K562 (cell line): ENCODE measurements at regions not wholly inside any gene's neighbourhood (a gene's known extent, or its start where the extent isn't known, plus 50 kb on each side); places are given as distances from the start of the nearest gene placed in this dataset.

Experiments
- ATAC-seq: fragments of 200-7000 bp; cut with Tn5 transposase; 3 replicates; pipeline ENCODE4 v1.9.1; 2020; ENCODE audit warnings: moderate library complexity
- BruUV-seq: library from RNA; stranded (reverse); fragments of 400-500 nt; replicated peaks from 2 replicates; lab custom pipeline; 2021; lab: Mats Ljungman, UMichigan
- CTCF ChIA-PET: fragments of 300-600 bp; formaldehyde crosslinking; extraction: SDS; loops from one replicate; lab custom pipeline; 2021; ENCODE audit warnings: low intra/inter-chr PET ratio; lab: Yijun Ruan, JAX
- POLR2A ChIA-PET: fragments of 300-600, 350-650 bp; sonication (Branson Sonifier 250); formaldehyde crosslinking; extraction: SDS; loops from one replicate; lab custom pipeline; 2021; ENCODE audit warnings: antibody characterized with exemption, inconsistent platforms; lab: Yijun Ruan, JAX
- DNase-seq, 4 experiments: peaks; one replicate each; pipeline versions ENCODE4 v3.0.0 to v3.0.0-alpha.2; 2011 to 2018; ENCODE audit warnings: low spot score in 3 of 4, mixed read lengths in 3 of 4; ENCODE audit errors: extremely low read depth in 1 of 4
- FAIRE-seq: peaks from 2 replicates; lab custom pipeline; 2011; peaks lifted over from hg19 to GRCh38; lab: Jason Lieb, UNC
- H2AFZ ChIP-seq: 2 replicates; pipeline ENCODE4 v1.6.0; 2011; ENCODE audit warnings: low read depth, low read length, control low read depth, inconsistent platforms
- H3K27ac ChIP-seq: fragments of 200-600 bp; 3 replicates; pipeline ENCODE4 v1.8.0; 2011; ENCODE audit warnings: low read depth, mild to moderate bottlenecking, control low read depth, inconsistent platforms, low read length, moderate library complexity, mixed read lengths; ENCODE audit errors: extremely low read depth
- H3K27me3 ChIP-seq, 2 experiments: fragments of 300-600 bp in 1 of 2; 2 replicates in 1 of 2; 3 replicates in 1 of 2; pipeline versions ENCODE4 v1.6.0 to v1.8.0; 2011; ENCODE audit warnings: inconsistent platforms in 2 of 2, low read length in 2 of 2, mild to moderate bottlenecking in 1 of 2, mixed read lengths in 1 of 2, moderate library complexity in 1 of 2; ENCODE audit not compliant: control insufficient read depth in 2 of 2, insufficient read depth in 2 of 2
- H3K36me3 ChIP-seq: fragments of 300-600 bp; 3 replicates; pipeline ENCODE4 v1.8.0; 2011; ENCODE audit warnings: mild to moderate bottlenecking, low read length, inconsistent platforms; ENCODE audit not compliant: control insufficient read depth, insufficient read depth
- H3K4me1 ChIP-seq, 2 experiments: fragments of 200-600 bp in 1 of 2; replicated peaks in 1 of 2; 2 replicates in 1 of 2; 3 replicates in 1 of 2; pipeline versions ENCODE4 v1.5.1 to v1.8.0; 2011; ENCODE audit warnings: inconsistent platforms in 2 of 2, low read length in 2 of 2, mild to moderate bottlenecking in 1 of 2, mixed read lengths in 1 of 2, moderate library complexity in 1 of 2; ENCODE audit not compliant: control insufficient read depth in 2 of 2, insufficient read depth in 2 of 2
- H3K4me2 ChIP-seq: 2 replicates; pipeline ENCODE4 v1.6.1; 2011; ENCODE audit warnings: low read length, control low read depth, inconsistent platforms, mixed read lengths; ENCODE audit not compliant: insufficient read depth
- H3K4me3 ChIP-seq: fragments of 200-600 bp; sonication (generic), shearing (Covaris generic); 2 replicates; pipeline ENCODE4 v1.5.1; 2016; ENCODE audit warnings: control low read depth, inconsistent platforms
- H3K79me2 ChIP-seq: fragments of 200-600 bp; 3 replicates; pipeline ENCODE4 v1.8.0; 2011; ENCODE audit warnings: low read length, inconsistent platforms; ENCODE audit not compliant: control insufficient read depth, insufficient read depth
- H3K9ac ChIP-seq, 2 experiments: 2 replicates each; pipeline versions ENCODE4 v1.6.0 to v1.6.1; 2011; ENCODE audit warnings: low read depth in 2 of 2, low read length in 2 of 2, control low read depth in 1 of 2, inconsistent platforms in 1 of 2, mild to moderate bottlenecking in 1 of 2, mixed read lengths in 1 of 2; ENCODE audit not compliant: insufficient read depth in 1 of 2
- H3K9me1 ChIP-seq: one replicate; pipeline ENCODE4 v1.6.0; 2011; ENCODE audit warnings: inconsistent platforms, mild to moderate bottlenecking, low read length, moderate library complexity; ENCODE audit not compliant: control insufficient read depth, insufficient read depth
- H3K9me3 ChIP-seq: replicated peaks from 2 replicates; pipeline ENCODE4 v1.5.1; 2011; ENCODE audit warnings: low read depth, low read length, inconsistent platforms; ENCODE audit not compliant: control insufficient read depth, insufficient read depth
- H4K20me1 ChIP-seq: replicated peaks from 2 replicates; pipeline ENCODE4 v1.6.1; 2011; ENCODE audit warnings: low read length, inconsistent platforms, mixed read lengths; ENCODE audit not compliant: control insufficient read depth, insufficient read depth
- CAMTA2 ChIP-seq: fragments of 250-450 bp; sonication (Bioruptor Pico); conservative IDR thresholded peaks from 2 replicates; pipeline ENCODE4 v1.5.1; 2022
- DMBX1 ChIP-seq: fragments of 250-450 bp; sonication (Bioruptor Pico); IDR thresholded peaks from 2 replicates; pipeline ENCODE4 v1.8.0; 2022; ENCODE audit warnings: inconsistent platforms, mild to moderate bottlenecking, moderate library complexity, borderline replicate concordance
- KLF10 ChIP-seq: fragments of 250-450 bp; sonication (Bioruptor Pico); IDR thresholded peaks from 2 replicates; pipeline ENCODE4 v1.6.1; 2021; ENCODE audit warnings: matching md5 sums
- NCOA6 ChIP-seq: fragments of 450-650 bp; IDR thresholded peaks from 2 replicates; pipeline ENCODE4 v1.6.1; 2017; ENCODE audit warnings: mild to moderate bottlenecking
- NUFIP1 ChIP-seq: fragments of 450-650 bp; IDR thresholded peaks from 2 replicates; pipeline ENCODE4 v1.6.1; 2018; ENCODE audit not compliant: partially characterized antibody
- POLR2H ChIP-seq: IDR thresholded peaks from 2 replicates; pipeline ENCODE4 v1.6.1; 2016; ENCODE audit warnings: missing genetic modification characterization, low read depth, mild to moderate bottlenecking, control low read depth, missing compliant biosample characterization, moderate library complexity
- PURB ChIP-seq: sonication (generic); formaldehyde crosslinking; IDR thresholded peaks from 2 replicates; pipeline ENCODE4 v1.9.0; 2021; ENCODE audit warnings: low read depth, mild to moderate bottlenecking, missing genetic modification reagents
- RBBP5 ChIP-seq: fragments of 200-600 bp; sonication (generic); IDR thresholded peaks from 2 replicates; pipeline ENCODE4 v1.6.1; 2012; ENCODE audit warnings: borderline replicate concordance, mild to moderate bottlenecking, low read length, control low read depth, inconsistent platforms; ENCODE audit not compliant: insufficient read depth, poor library complexity, severe bottlenecking
- RFX1 ChIP-seq: fragments of 450-650 bp; IDR thresholded peaks from 2 replicates; pipeline ENCODE4 v1.6.1; 2016; ENCODE audit warnings: mild to moderate bottlenecking, moderate library complexity
- SIRT6 ChIP-seq: IDR thresholded peaks from one replicate; pipeline ENCODE4 v1.6.1; 2012; ENCODE audit warnings: low read depth, mild to moderate bottlenecking, control low read depth, inconsistent platforms, low read length, moderate library complexity
- ZBTB33 ChIP-seq: sonication (generic); formaldehyde crosslinking; IDR thresholded peaks from 2 replicates; pipeline ENCODE4 v1.8.1; 2023; ENCODE audit warnings: mild to moderate bottlenecking, missing genetic modification reagents
- ZNF134 ChIP-seq: fragments of 250-450 bp; sonication (Bioruptor Pico); conservative IDR thresholded peaks from 2 replicates; pipeline ENCODE4 v1.4.0; 2020
- ZNF174 ChIP-seq: fragments of 250-450 bp; sonication (Bioruptor Pico); IDR thresholded peaks from 2 replicates; pipeline ENCODE4 v1.4.0; 2020; ENCODE audit warnings: mild to moderate bottlenecking
- ZNF239 ChIP-seq: fragments of 250-450 bp; sonication (Bioruptor Pico); IDR thresholded peaks from 2 replicates; pipeline ENCODE4 v1.4.0; 2020; ENCODE audit warnings: mild to moderate bottlenecking
- ZNF57 ChIP-seq: fragments of 450-650 bp; formaldehyde crosslinking; IDR thresholded peaks from 2 replicates; pipeline ENCODE4 v1.4.0; 2020; ENCODE audit warnings: mild to moderate bottlenecking, moderate library complexity
- WGBS: fragments of 100-300 bp; shearing (Covaris generic); methylation state at CpG from one replicate; pipeline ENCODE4 v1.1.6; 2016; ENCODE audit warnings: low coverage, mixed read lengths; ENCODE audit not compliant: insufficient coverage; ENCODE audit errors: missing lambda C conversion rate; 5-methylcytosine and 5-hydroxymethylcytosine counted together
- in situ Hi-C: fragments of 300-500 bp; cut with MboI; formaldehyde crosslinking; loops from 4 replicates; pipeline ENCODE4 v1.15.0; 2018; ENCODE audit warnings: inconsistent platforms, mixed read lengths
- intact Hi-C: fragments of 100-400 bp; cut with micrococcal nuclease; formaldehyde crosslinking; loops from 2 replicates; pipeline ENCODE4 v1.14.2; 2022

- FAIRE-seq (no peak), ATAC-seq (no peak), DNase-seq (no peak)
- POLR2A ChIA-PET = no interaction called here
- BruUV-seq = no TSS peak
- no peaks in the 10 kb centered on the region for H3K9me3 ChIP-seq
- H3K4me3 ChIP-seq = no peak overlapping the region
- H2AFZ ChIP-seq = no peak overlapping the region
- TF ChIP-seq ZNF239 = no peak
- intact Hi-C loops = no loop called here
- H3K36me3 ChIP-seq = no peaks in the 10 kb centered on the region
- H3K4me2 ChIP-seq = no peak overlapping the region
- in situ Hi-C loops = no loop called here
- no peak overlapping the region for H3K27ac ChIP-seq
- 3% methylated on average over 6 of the region's 7 CpGs for WGBS
- no peaks in the 10 kb centered on the region for H3K79me2 ChIP-seq
- peaks cover 0 to 15% of the 10 kb centered on the region in 2 experiments; a peak in 2 of 5 replicates for H3K27me3 ChIP-seq
- CTCF ChIA-PET = no interaction called here
- H3K4me1 ChIP-seq = peaks cover 0 to 27% of the 10 kb centered on the region in 2 experiments; a peak in 2 of 5 replicates
- no peak overlapping the region for H3K9ac ChIP-seq
- no peaks in the 10 kb centered on the region for H4K20me1 ChIP-seq
- H3K9me1 ChIP-seq = no peaks in the 10 kb centered on the region
Measured at GRCh38 chr13:18946738-18947137, 234.9 kb downstream of the TUBA3C start.

GRCh38 chr13:18944501-18945068 lies 237.0 kb downstream of the TUBA3C start:
- 18% methylated on average over 20 of the region's 29 CpGs for WGBS
- ATAC-seq = no peak
- Histone ChIP-seq H4K20me1 (no peaks in the 10 kb centered on the region), H2AFZ (no peak overlapping the region), H3K27ac (no peak overlapping the region), H3K4me1 (peaks cover 0 to 27% of the 10 kb centered on the region in 2 experiments; a peak in 2 of 5 replicates), H3K9ac (no peak overlapping the region), H3K9me3 (no peaks in the 10 kb centered on the region), H3K4me2 (no peak overlapping the region), H3K36me3 (no peaks in the 10 kb centered on the region), H3K79me2 (no peaks in the 10 kb centered on the region), H3K27me3 (peaks cover 0 to 15% of the 10 kb centered on the region in 2 experiments; a peak in 2 of 5 replicates), H3K4me3 (no peak overlapping the region), H3K9me1 (no peaks in the 10 kb centered on the region)
- DNase-seq = no peak
- in situ Hi-C loops = no loop called here
- intact Hi-C loops = no loop called here
- BruUV-seq = no TSS peak
- no peak for FAIRE-seq
- ChIA-PET POLR2A (no interaction called here), CTCF (no interaction called here)
- TF ChIP-seq CAMTA2 (CRISPR knock-in tag) = no peak
- no peak for TF ChIP-seq RBBP5
- TF ChIP-seq SIRT6 = no peak
- TF ChIP-seq KLF10 (CRISPR knock-in tag) = no peak
- TF ChIP-seq ZNF57 (CRISPR knock-in tag) = no peak
- no peak for TF ChIP-seq POLR2H (tag)
- no peak for TF ChIP-seq ZNF174 (CRISPR knock-in tag)
- TF ChIP-seq NUFIP1 = no peak
- no peak for TF ChIP-seq ZNF134 (CRISPR knock-in tag)
- TF ChIP-seq PURB (CRISPR knock-in tag) = no peak
- no peak for TF ChIP-seq NCOA6
- no peak for TF ChIP-seq RFX1
- no peak for TF ChIP-seq DMBX1
- no peak for TF ChIP-seq ZBTB33 (CRISPR knock-in tag)
